Cardiac fibroblast (primary cell): ENCODE measurements at regions not wholly inside any gene's neighbourhood (a gene's known extent, or its start where the extent isn't known, plus 50 kb on each side); places are given as distances from the start of the nearest gene placed in this dataset.

Experiments used
- DNase-seq, 2 donors: peaks; one replicate each; pipeline versions ENCODE4 v3.0.0 to v3.0.0-alpha.2; 2010; ENCODE audit warnings: low read depth in 2 of 2
- H3K4me3 ChIP-seq, 2 donors: replicated peaks in 1 of 2; 1 replicate in 1 of 2; 2 replicates in 1 of 2; pipeline ENCODE4 v1.5.1; 2011; ENCODE audit warnings: low read depth in 2 of 2, low read length in 2 of 2, mild to moderate bottlenecking in 2 of 2, moderate library complexity in 1 of 2
- CTCF ChIP-seq: IDR thresholded peaks from one replicate; pipeline ENCODE4 v1.5.1; 2011; ENCODE audit warnings: low read depth, mild to moderate bottlenecking, low read length, inconsistent platforms

GRCh38 chr18:77894060-77894459 lies 644.4 kb downstream of the GALR1 start:
- no peak for TF ChIP-seq CTCF

GRCh38 chr18:77895250-77895649 lies 645.6 kb downstream of the GALR1 start:
- DNase-seq: no peak
- no peak for TF ChIP-seq CTCF
- no peak overlapping the region for H3K4me3 ChIP-seq

More at GRCh38 chr18:77894060-77894459, 644.4 kb downstream of the GALR1 start:
- DNase-seq: no peak
- H3K4me3 ChIP-seq: no peak overlapping the region

- no peak for DNase-seq
- no peak for TF ChIP-seq CTCF
- no peak overlapping the region for H3K4me3 ChIP-seq
These were observed 647.1 kb downstream of the GALR1 start for GRCh38 chr18:77896586-77897252.

- no peak for DNase-seq
- no peak overlapping the region for H3K4me3 ChIP-seq
- no peak for TF ChIP-seq CTCF
These were observed 648.0 kb downstream of the GALR1 start for GRCh38 chr18:77897606-77898005.

- TF ChIP-seq CTCF: peak; percentile 54
- DNase-seq: peak; percentile 13 to 41
- H3K4me3 ChIP-seq: peak overlapping the region in 1 of 2 donors; percentile 17
These were observed 650.5 kb downstream of the GALR1 start for GRCh38 chr18:77899972-77900754.

- no peak for TF ChIP-seq CTCF
- DNase-seq: no peak
These were observed 655.4 kb downstream of the GALR1 start for GRCh38 chr18:77905011-77905410.

More at GRCh38 chr18:77905011-77905410, 655.4 kb downstream of the GALR1 start:
- no peak overlapping the region for H3K4me3 ChIP-seq
